HG03280 (cell line): ENCODE measurements at regions not wholly inside any gene's neighbourhood (a gene's known extent, or its start where the extent isn't known, plus 50 kb on each side); places are given as distances from the start of the nearest gene placed in this dataset.
"Not testable (repeated sequence)": the region's sequence is repeated elsewhere in the genome, so short reads cannot be mapped to it uniquely, and the experiment has no call there.

Experiments
- ATAC-seq: cut with Tn5 transposase; IDR thresholded peaks from one replicate; pipeline ENCODE4 v1.9.1; 2021; ENCODE audit warnings: mild to moderate bottlenecking, moderate library complexity; ENCODE audit not compliant: unreplicated experiment

DNA sequence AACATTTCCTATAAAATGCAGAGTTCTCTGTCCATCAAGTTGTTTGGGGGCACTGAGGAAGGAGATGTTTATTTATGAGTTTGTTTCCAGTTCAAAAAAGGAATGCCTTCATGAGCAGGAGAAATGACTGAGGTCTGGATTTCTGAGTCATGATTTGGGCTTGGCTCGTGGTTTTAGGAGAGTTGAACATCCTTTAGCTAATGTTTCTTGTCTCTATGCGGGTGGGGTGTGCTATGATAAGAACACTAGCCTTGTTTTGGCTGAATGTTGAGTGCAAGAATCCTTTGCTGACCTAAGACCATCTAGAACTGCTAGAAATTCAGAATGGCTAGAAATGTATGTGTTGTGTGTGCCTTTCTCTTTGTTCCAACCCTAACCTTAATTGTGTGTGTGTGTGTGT lies 59.1 kb upstream of the NBPF11 start:
- ATAC-seq: not testable (repeated sequence)

DNA sequence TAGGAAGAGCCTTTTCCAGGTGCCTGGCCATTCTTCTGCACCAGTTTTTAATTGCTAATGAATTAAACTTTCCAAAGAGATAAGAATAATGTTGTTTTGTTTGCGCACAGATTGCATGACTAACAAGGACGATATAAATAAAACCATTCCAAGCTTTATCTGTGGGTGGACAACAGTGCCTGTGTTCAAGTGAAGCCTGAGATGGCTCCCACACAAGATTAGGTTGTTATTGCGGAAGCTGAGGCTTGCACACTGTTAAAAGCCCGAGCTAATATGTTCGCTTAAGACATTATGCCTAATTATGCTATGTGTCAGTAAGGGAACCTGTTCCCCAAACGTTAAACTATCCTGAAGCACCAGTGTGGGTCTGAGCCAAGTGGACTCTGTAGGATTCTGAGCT lies 58.5 kb upstream of the NBPF11 start:
- not testable (repeated sequence) for ATAC-seq

DNA sequence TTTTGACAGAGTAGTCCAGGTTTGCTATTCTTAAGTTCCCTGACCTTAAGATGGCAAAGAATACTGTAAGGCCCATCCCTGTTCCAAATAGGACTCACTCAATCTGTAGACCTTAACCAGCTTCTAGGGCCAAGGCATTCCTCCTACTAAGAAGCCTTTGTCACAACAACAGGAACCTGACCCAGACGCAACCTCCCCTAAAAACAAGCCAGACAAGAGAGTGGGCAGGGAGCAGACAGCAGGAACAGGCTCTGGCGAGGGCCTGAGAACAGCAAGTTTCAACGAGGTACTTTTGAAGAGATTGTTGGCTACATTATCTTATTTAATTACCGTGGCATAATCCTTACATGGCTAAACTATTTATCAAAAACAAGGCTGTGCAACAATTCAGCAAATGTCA lies 58.1 kb upstream of the NBPF11 start:
- not testable (repeated sequence) for ATAC-seq

DNA sequence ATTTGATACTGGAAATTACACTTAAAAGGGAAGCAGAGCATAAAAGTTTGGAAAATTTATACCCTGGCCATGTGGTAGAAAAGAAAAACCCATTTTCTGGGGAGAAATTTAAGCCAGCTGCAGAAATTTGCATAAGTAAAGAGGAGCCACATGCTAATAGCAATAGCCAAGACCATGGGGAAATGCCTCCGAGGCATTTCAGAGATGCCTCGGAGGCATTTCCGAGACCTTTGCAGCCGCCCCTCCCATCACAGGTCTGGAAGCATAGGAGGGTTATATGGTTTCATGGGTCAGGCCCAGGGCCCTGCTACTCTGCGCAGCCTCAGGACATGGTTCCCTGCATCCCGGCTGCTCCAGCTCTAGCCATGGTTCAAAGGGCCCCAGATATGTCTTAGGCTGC lies 49.9 kb upstream of the NBPF11 start:
- ATAC-seq: not testable (repeated sequence)
